ENCODE measurements at regions not wholly inside any gene's neighbourhood (a gene's known extent, or its start where the extent isn't known, plus 50 kb on each side); places are given as distances from the start of the nearest gene placed in this dataset.

- no peak overlapping the region for H3K4me3 ChIP-seq (replicated peaks in 1 of 3; ENCODE audit: low read depth in 2 of 3, low read length in 3 of 3)
- no peaks in the 10 kb centered on the region for H3K79me2 ChIP-seq (ENCODE audit: insufficient read depth, low read length)
- peaks cover 0 to 6% (median 0%) of the 10 kb centered on the region in 7 donors for H3K9me3 Mint-ChIP-seq
- H3K27me3 Mint-ChIP-seq (ENCODE audit: low read depth in 3 of 3): peaks cover 0 to 6% (median 1%) of the 10 kb centered on the region in 3 donors
- no peak overlapping the region for H3K27ac ChIP-seq (ENCODE audit: low read depth in 1 of 2, low read length in 2 of 2)
- H3K9ac ChIP-seq (ENCODE audit: insufficient read depth, low read length, poor library complexity, severe bottlenecking): no peak overlapping the region
- no peaks in the 10 kb centered on the region for H4K20me1 ChIP-seq (ENCODE audit: insufficient read depth, low read length)
- no peaks in the 10 kb centered on the region for H3K36me3 Mint-ChIP-seq
- H3K27ac Mint-ChIP-seq: no peak overlapping the region
- no peaks in the 10 kb centered on the region for H3K9me3 ChIP-seq (replicated peaks in 1 of 2; ENCODE audit: control insufficient read depth in 1 of 2, insufficient read depth in 1 of 2, low read length in 2 of 2)
- H3K4me3 Mint-ChIP-seq: no peak overlapping the region
- intact Hi-C loops (cut with micrococcal nuclease): no loop called here
- no peak overlapping the region for H3K4me2 ChIP-seq (replicated peaks; ENCODE audit: extremely low read depth, low read length, poor library complexity, severe bottlenecking)
- H3K27me3 ChIP-seq (ENCODE audit: control insufficient read depth in 2 of 2, insufficient read depth in 2 of 2, low read length in 2 of 2): no peaks in the 10 kb centered on the region
- no peak overlapping the region for H2AFZ ChIP-seq (ENCODE audit: insufficient read depth, low read depth, low read length, poor library complexity, severe bottlenecking)
- no peaks in the 10 kb centered on the region for H3K36me3 ChIP-seq (replicated peaks in 1 of 2; ENCODE audit: control insufficient read depth in 1 of 2, insufficient read depth in 2 of 2, low read length in 2 of 2)
- DNase-seq: no peak
- H3K4me1 Mint-ChIP-seq: no peaks in the 10 kb centered on the region
- no peak for TF ChIP-seq CTCF (IDR thresholded peaks at IDR 0.05)
- 92% methylated on average over 2 of the region's 6 CpGs for WGBS (ENCODE audit: insufficient coverage)
- H3K4me1 ChIP-seq (ENCODE audit: control insufficient read depth in 1 of 2, insufficient read depth in 2 of 2, low read length in 2 of 2): no peaks in the 10 kb centered on the region
Observed at GRCh38 chr22:23377767-23378166, 197.5 kb downstream of the BCR start.

- Mint-ChIP-seq H3K27me3 (ENCODE audit: low read depth in 3 of 3) (peaks cover 0 to 6% (median 1%) of the 10 kb centered on the region in 3 donors), H3K36me3 (no peaks in the 10 kb centered on the region), H3K4me3 (no peak overlapping the region), H3K27ac (no peak overlapping the region), H3K9me3 (peaks cover 0 to 5% (median 0%) of the 10 kb centered on the region in 7 donors), H3K4me1 (no peaks in the 10 kb centered on the region)
- H3K36me3 ChIP-seq (replicated peaks in 1 of 2; ENCODE audit: control insufficient read depth in 1 of 2, insufficient read depth in 2 of 2, low read length in 2 of 2): no peaks in the 10 kb centered on the region
- intact Hi-C loops (cut with micrococcal nuclease): no loop called here
- no peaks in the 10 kb centered on the region for H3K27me3 ChIP-seq (ENCODE audit: control insufficient read depth in 2 of 2, insufficient read depth in 2 of 2, low read length in 2 of 2)
- no peak for DNase-seq
- no peak overlapping the region for H2AFZ ChIP-seq (ENCODE audit: insufficient read depth, low read depth, low read length, poor library complexity, severe bottlenecking)
- no peak overlapping the region for H3K4me3 ChIP-seq (replicated peaks in 1 of 3; ENCODE audit: low read depth in 2 of 3, low read length in 3 of 3)
- no peak for TF ChIP-seq CTCF (IDR thresholded peaks at IDR 0.05)
- no peaks in the 10 kb centered on the region for H3K79me2 ChIP-seq (ENCODE audit: insufficient read depth, low read length)
- H3K9ac ChIP-seq (ENCODE audit: insufficient read depth, low read length, poor library complexity, severe bottlenecking): no peak overlapping the region
- H3K4me1 ChIP-seq (ENCODE audit: control insufficient read depth in 1 of 2, insufficient read depth in 2 of 2, low read length in 2 of 2): no peaks in the 10 kb centered on the region
- H3K4me2 ChIP-seq (replicated peaks; ENCODE audit: extremely low read depth, low read length, poor library complexity, severe bottlenecking): no peak overlapping the region
- no peaks in the 10 kb centered on the region for H3K9me3 ChIP-seq (replicated peaks in 1 of 2; ENCODE audit: control insufficient read depth in 1 of 2, insufficient read depth in 1 of 2, low read length in 2 of 2)
- H3K27ac ChIP-seq (ENCODE audit: low read depth in 1 of 2, low read length in 2 of 2): no peak overlapping the region
- no peaks in the 10 kb centered on the region for H4K20me1 ChIP-seq (ENCODE audit: insufficient read depth, low read length)
- WGBS (ENCODE audit: insufficient coverage): 63% methylated on average over 6 of the region's 6 CpGs
Observed at GRCh38 chr22:23376256-23376655, 195.9 kb downstream of the BCR start.
